Erythroblast (primary cell): ENCODE measurements at regions not wholly inside any gene's neighbourhood (a gene's known extent, or its start where the extent isn't known, plus 50 kb on each side); places are given as distances from the start of the nearest gene placed in this dataset.

Source experiments
- GATA1 ChIP-seq: IDR thresholded peaks from 2 replicates; pipeline ENCODE4 v1.6.1; 2011; ENCODE audit warnings: low read depth, mild to moderate bottlenecking, control low read depth, low read length, moderate library complexity
- POLR2A ChIP-seq: IDR thresholded peaks from 2 replicates; pipeline ENCODE4 v1.6.1; 2011; ENCODE audit warnings: mild to moderate bottlenecking, low read length

DNA sequence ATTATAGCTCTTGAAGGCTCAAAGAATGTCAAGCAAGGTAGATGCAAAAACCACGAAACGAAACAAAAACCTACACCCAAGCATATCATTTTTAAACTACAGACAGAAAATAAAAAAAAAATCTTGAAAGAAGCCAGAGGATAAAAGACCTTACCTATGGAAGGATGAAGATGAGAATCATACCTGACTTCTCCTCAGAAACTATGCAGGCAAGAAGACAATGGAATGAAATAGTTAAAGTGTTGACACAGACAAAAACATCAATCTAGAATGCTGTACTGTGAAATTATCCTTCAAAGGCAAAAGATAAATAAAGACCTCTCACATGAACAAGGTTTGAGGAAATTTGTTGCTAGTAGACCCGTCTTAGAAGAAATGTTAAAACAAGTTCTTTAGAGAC is 372.0 kb downstream of the ZIC4 start:
- TF ChIP-seq POLR2A (no peak), GATA1 (no peak)
